ENCODE measurements at regions not wholly inside any gene's neighbourhood (a gene's known extent, or its start where the extent isn't known, plus 50 kb on each side); places are given as distances from the start of the nearest gene placed in this dataset.
A peak's percentile ranks its signal among the peaks of the same experiment; 100 is the strongest.
"Not testable (repeated sequence)": the region's sequence is repeated elsewhere in the genome, so short reads cannot be mapped to it uniquely, and the experiment has no call there.

DNA sequence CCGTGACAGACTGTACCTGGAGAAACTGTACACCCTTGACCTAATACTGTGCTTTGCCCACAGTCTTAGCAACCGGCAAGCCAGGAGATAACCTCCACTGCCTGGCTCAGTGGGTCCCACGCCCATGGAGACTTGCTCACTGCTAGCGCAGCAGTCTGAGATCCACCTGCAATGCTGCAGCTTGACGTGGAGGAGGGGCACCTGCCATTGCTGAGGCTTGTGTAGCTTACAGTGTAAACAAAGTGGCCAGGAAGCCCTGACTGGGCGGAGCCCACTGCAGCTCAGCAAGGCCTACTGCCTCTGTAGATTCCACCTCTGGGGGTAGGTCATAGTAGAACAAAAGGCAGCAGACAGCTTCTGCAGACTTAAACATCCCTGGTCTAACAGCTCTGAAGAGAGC lies 189.3 kb downstream of the EDEM1 start:
- Histone ChIP-seq H3K27ac (no peak overlapping the region), H3K27me3 (no peaks in the 10 kb centered on the region), H3K4me3 (no peak overlapping the region), H3K9me3 (no peaks in the 10 kb centered on the region), H3K36me3 (no peaks in the 10 kb centered on the region), H3K4me1 (ENCODE audit: insufficient read depth) (no peaks in the 10 kb centered on the region)
- intact Hi-C loops (cut with DNase I), result no loop called here
- TF ChIP-seq POLR2A (IDR thresholded peaks at IDR 0.05) (no peak), EP300 (IDR thresholded peaks at IDR 0.05) (no peak)
- TF ChIP-seq, protein P1, sequence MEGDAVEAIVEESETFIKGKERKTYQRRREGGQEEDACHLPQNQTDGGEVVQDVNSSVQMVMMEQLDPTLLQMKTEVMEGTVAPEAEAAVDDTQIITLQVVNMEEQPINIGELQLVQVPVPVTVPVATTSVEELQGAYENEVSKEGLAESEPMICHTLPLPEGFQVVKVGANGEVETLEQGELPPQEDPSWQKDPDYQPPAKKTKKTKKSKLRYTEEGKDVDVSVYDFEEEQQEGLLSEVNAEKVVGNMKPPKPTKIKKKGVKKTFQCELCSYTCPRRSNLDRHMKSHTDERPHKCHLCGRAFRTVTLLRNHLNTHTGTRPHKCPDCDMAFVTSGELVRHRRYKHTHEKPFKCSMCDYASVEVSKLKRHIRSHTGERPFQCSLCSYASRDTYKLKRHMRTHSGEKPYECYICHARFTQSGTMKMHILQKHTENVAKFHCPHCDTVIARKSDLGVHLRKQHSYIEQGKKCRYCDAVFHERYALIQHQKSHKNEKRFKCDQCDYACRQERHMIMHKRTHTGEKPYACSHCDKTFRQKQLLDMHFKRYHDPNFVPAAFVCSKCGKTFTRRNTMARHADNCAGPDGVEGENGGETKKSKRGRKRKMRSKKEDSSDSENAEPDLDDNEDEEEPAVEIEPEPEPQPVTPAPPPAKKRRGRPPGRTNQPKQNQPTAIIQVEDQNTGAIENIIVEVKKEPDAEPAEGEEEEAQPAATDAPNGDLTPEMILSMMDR (IDR thresholded peaks at IDR 0.05), result no peak
- DNase-seq, result no peak
- 59 to 83% (median 77%) methylated on average over 6 of the region's 6 CpGs for WGBS, 3 donors

DNA sequence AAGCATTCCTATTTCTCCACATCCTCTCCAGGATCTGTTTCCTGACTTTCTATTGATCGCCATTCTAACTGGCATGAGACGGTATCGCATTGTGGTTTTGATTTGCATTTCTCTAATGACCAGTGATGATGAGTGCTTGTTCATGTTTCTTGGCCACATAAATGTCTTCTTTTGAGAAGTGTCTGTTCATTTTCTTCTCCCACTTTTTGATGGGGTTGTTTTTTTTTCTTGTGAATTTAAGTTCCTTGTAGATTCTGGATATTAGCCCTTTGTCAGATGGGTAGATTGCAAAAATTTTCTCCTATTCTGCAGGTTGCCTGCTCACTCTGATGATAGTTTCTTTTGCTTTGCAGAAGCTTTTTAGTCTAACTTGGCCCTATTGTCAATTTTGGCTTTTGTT lies 191.8 kb downstream of the EDEM1 start:
- H3K4me1 ChIP-seq (ENCODE audit: insufficient read depth); intact Hi-C loops (cut with DNase I); H3K9me3 ChIP-seq; H3K4me3 ChIP-seq; H3K27ac ChIP-seq; H3K27me3 ChIP-seq; H3K36me3 ChIP-seq; DNase-seq: not testable (repeated sequence)
- 97 to 100% (median 97%) methylated on average over 3 of the region's 3 CpGs for WGBS, 3 donors

DNA sequence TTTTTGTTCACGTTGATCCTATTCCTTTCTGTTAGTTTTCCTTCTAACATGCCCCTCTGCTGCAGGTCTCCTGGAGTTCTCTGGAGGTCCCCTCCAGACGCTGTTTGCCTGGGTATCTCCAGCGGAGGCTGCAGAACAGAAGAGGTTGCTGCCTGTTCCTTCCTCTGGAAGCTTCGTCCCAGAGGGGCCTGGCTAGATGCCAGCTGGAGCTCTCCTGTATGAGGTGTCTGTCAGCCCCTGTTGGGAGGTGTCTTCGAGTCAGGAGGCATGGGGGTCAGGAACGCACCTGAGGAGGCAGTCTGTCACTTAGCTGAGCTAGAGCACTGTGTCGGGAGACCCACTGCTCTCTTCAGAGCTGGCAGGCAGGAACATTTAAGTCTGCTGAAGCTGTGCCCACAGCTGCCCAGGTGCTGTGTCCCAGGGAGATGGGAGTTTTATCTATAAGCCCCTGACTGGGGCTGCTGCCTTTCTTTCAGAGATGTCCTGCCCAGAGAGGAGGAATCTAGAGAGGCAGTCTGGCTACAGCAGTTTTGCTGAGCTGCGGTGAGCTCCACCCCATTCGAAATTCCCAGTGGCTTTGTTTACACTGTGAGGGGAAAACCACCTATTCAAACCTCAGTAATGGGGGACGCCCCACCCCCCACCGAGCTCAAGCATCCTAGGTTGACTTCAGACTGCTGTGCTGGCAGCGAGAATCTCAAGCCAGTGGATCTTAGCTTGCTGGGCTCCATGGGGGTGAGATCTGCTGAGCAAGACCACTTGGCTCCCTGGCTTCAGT lies 196.2 kb downstream of the EDEM1 start:
- DNase-seq, result peak in 1 of 5 donors; percentile 31
- H3K27ac ChIP-seq; intact Hi-C loops (cut with DNase I); H3K27me3 ChIP-seq; H3K36me3 ChIP-seq; H3K9me3 ChIP-seq; H3K4me1 ChIP-seq (ENCODE audit: insufficient read depth); H3K4me3 ChIP-seq: not testable (repeated sequence)
- 75 to 80% (median 79%) methylated on average over 12 of the region's 12 CpGs for WGBS, 3 donors

DNA sequence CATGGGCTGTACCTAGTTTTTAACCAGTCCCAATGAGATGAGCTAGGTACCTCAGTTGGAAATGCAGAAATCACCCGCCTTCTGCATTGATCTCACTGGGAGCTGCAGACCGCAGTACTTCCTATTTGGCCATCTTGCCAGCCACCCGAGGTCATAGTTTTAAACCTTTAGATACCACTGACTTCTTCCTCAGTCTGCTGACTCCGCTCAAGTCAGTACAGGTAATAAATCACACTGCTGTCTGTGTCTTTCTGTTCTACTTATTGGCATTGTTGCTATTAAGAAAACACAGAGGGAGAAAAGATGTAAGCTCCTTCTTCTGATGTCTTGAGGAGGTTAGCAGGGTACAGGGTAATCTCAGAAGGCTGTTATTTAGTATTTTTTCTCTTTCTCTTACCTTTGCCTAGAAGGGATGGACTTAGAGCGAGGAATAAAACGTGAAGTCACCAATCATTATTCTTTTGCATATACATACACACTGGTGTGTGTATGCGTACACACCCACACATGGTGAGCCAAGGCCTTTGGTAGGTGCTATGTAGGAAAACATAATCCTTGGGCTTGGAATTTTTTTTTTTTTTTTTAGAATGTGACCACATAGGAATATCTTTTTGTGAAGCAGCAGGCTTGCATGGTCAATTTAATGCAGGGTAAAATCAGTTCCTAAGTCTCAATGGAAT lies 197.2 kb downstream of the EDEM1 start:
- Histone ChIP-seq H3K4me3 (no peak overlapping the region), H3K27me3 (no peaks in the 10 kb centered on the region), H3K9me3 (no peaks in the 10 kb centered on the region), H3K36me3 (no peaks in the 10 kb centered on the region), H3K4me1 (ENCODE audit: insufficient read depth) (no peaks in the 10 kb centered on the region), H3K27ac (no peak overlapping the region)
- TF ChIP-seq, protein P1 (IDR thresholded peaks at IDR 0.05), result no peak
- no peak for TF ChIP-seq POLR2A (IDR thresholded peaks at IDR 0.05)
- no peak for TF ChIP-seq EP300 (IDR thresholded peaks at IDR 0.05)
- 85 to 95% (median 86%) methylated on average over 7 of the region's 7 CpGs for WGBS, 3 donors
- DNase-seq, result no peak
- intact Hi-C loops (cut with DNase I), result no loop called here

DNA sequence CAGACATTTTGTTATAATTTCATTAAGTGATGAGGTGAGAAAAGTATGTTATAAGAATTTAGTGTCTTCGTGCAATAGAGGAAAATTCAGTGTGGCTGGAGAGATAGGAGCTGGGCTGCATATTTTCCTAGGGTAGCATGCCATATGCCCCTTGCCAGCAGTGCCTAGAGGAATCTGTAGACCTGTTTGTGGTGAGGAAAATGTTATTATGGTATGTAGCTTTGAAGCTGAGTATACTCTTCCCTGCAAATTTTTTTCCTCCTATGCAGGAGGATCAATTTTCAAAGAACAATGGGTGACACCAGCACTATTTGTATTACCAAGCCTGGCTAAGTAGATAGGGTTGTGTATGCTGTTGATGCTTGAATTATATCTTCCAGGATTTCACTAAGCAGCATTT lies 200.6 kb downstream of the EDEM1 start:
- Histone ChIP-seq H3K27me3 (no peaks in the 10 kb centered on the region), H3K27ac (no peak overlapping the region), H3K36me3 (no peaks in the 10 kb centered on the region), H3K9me3 (no peaks in the 10 kb centered on the region), H3K4me1 (ENCODE audit: insufficient read depth) (no peaks in the 10 kb centered on the region), H3K4me3 (no peak overlapping the region)
- WGBS, 3 donors, result 47 to 60% (median 56%) methylated on average over 1 of the region's 1 CpG
- intact Hi-C loops (cut with DNase I), result no loop called here
- no peak for DNase-seq
- TF ChIP-seq POLR2A (IDR thresholded peaks at IDR 0.05) (no peak), EP300 (IDR thresholded peaks at IDR 0.05) (no peak)
- TF ChIP-seq, protein P1 (IDR thresholded peaks at IDR 0.05), result no peak
